ENCODE measurements at regions not wholly inside any gene's neighbourhood (a gene's known extent, or its start where the extent isn't known, plus 50 kb on each side); places are given as distances from the start of the nearest gene placed in this dataset.

DNA sequence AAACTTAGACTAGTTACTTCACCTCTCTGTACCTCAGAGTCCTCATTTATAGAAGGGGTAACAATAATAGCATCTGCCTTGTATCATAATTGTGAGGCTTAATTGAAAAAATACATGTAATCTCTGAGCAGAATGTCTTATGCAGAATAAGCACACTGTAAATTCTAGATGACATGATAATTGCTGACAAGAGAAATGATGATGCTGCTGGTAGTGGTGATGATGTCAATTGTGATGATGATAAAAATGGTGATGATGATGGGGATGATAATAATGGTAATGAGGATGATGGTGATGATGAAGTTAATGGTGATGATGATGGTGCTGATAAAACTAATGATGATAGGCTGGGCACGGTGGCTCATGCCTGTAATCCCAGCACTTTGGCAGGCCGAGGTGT lies 346.1 kb upstream of the CDH4 start:
- intact Hi-C loops (cut with DNase I; ENCODE audit: low total_unique reads): no loop called here
- no peak for DNase-seq
- Histone ChIP-seq H3K4me3 (no peak overlapping the region), H3K9me3 (peaks cover 0 to 38% (median 27%) of the 10 kb centered on the region in 4 donors), H3K27me3 (peaks cover 0 to 11% (median 0%) of the 10 kb centered on the region in 3 donors), H3K4me1 (no peaks in the 10 kb centered on the region), H3K27ac (no peak overlapping the region), H3K36me3 (no peaks in the 10 kb centered on the region)
- TF ChIP-seq POLR2AphosphoS5 (IDR thresholded peaks at IDR 0.05) (no peak), EP300 (IDR thresholded peaks at IDR 0.05) (no peak), POLR2A (IDR thresholded peaks at IDR 0.05) (no peak)
- TF ChIP-seq, protein P1, sequence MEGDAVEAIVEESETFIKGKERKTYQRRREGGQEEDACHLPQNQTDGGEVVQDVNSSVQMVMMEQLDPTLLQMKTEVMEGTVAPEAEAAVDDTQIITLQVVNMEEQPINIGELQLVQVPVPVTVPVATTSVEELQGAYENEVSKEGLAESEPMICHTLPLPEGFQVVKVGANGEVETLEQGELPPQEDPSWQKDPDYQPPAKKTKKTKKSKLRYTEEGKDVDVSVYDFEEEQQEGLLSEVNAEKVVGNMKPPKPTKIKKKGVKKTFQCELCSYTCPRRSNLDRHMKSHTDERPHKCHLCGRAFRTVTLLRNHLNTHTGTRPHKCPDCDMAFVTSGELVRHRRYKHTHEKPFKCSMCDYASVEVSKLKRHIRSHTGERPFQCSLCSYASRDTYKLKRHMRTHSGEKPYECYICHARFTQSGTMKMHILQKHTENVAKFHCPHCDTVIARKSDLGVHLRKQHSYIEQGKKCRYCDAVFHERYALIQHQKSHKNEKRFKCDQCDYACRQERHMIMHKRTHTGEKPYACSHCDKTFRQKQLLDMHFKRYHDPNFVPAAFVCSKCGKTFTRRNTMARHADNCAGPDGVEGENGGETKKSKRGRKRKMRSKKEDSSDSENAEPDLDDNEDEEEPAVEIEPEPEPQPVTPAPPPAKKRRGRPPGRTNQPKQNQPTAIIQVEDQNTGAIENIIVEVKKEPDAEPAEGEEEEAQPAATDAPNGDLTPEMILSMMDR (IDR thresholded peaks at IDR 0.05): no peak
- WGBS, 5 donors: 85 to 94% (median 88%) methylated on average over 2 of the region's 2 CpGs

DNA sequence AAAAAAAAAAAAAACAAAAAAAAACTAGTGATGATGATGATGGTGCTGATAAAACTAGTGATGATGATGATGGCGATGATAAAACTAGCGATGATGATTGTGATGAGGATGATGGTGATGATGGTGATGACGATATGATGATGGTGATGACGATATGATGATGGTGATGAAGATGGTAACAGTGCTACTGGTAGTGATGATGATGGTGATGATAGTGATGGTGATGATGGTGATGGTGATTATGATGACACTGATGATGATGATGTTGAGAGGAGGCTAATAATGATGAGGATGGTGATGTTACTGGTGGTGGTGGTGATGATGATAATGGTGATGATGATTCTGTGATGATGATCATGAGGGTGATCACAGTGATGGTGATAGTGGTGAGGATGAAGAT lies 345.5 kb upstream of the CDH4 start:
- DNase-seq: no peak
- Histone ChIP-seq H3K27ac (no peak overlapping the region), H3K4me3 (no peak overlapping the region), H3K36me3 (no peaks in the 10 kb centered on the region), H3K27me3 (peaks cover 0 to 11% (median 0%) of the 10 kb centered on the region in 3 donors), H3K9me3 (peaks cover 0 to 32% (median 22%) of the 10 kb centered on the region in 4 donors), H3K4me1 (no peaks in the 10 kb centered on the region)
- intact Hi-C loops (cut with DNase I; ENCODE audit: low total_unique reads): no loop called here
- TF ChIP-seq EP300 (IDR thresholded peaks at IDR 0.05) (no peak), POLR2AphosphoS5 (IDR thresholded peaks at IDR 0.05) (no peak), POLR2A (IDR thresholded peaks at IDR 0.05) (no peak)
- TF ChIP-seq, protein P1 (IDR thresholded peaks at IDR 0.05): no peak
- 85 to 91% (median 88%) methylated on average over 4 of the region's 4 CpGs for WGBS, 5 donors

DNA sequence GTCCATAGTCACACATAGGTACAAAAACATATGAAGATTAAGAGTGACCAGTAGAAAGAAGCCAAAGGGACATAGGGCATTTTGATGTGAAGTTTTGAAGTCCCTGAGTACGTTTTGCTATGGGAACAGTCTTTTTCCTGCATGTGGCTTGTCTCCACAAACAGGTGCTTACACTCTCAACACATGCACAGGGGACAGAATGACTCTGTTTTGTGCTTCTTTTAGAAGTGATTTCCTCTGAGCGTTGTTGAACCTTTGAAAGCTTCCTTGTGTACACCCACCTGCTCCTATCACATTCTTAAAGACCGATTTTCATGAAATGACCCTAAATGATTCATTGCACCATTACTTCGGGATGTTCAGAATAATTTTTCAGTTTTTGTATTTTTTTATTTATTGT lies 338.8 kb upstream of the CDH4 start:
- TF ChIP-seq POLR2A (IDR thresholded peaks at IDR 0.05): no peak
- TF ChIP-seq EP300 (IDR thresholded peaks at IDR 0.05): no peak
- no peak for TF ChIP-seq POLR2AphosphoS5 (IDR thresholded peaks at IDR 0.05)
- TF ChIP-seq, protein P1 (IDR thresholded peaks at IDR 0.05): no peak
- Histone ChIP-seq H3K4me1 (no peaks in the 10 kb centered on the region), H3K36me3 (no peaks in the 10 kb centered on the region), H3K27ac (no peak overlapping the region), H3K27me3 (no peaks in the 10 kb centered on the region), H3K9me3 (peaks cover 0 to 20% (median 6%) of the 10 kb centered on the region in 4 donors), H3K4me3 (no peak overlapping the region)
- DNase-seq: no peak
- intact Hi-C loops (cut with DNase I; ENCODE audit: low total_unique reads): no loop called here
- WGBS, 5 donors: 48 to 70% (median 67%) methylated on average over 4 of the region's 4 CpGs

DNA sequence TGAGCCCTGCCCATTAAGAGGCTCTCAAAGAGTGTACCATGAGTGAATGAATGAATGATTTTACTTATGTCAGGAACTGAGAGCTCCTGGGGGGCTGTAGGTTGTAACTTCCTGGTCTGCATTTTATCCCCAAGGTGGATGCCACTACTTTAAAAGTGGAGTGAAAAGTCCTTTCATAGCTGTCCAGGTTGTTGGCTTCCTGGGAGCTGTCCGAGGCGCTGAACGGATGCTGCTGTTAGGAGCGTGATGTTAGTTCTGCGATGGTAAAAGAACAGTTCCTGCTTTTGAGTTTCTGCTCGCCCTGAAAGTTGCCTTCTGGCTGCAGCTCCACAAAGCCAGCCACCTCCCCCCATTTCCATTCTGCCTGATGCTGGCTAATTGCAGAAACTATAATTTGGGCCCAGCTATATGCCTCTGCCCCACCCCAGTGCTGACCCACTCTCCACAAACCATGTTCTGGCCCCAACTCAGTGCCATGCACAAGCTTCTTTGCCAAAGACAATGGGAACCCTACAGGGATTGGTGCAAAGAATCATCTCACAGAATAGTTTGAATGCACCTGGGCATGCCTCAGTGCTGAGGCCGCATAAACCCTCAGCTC lies 330.9 kb upstream of the CDH4 start:
- DNase-seq: no peak
- TF ChIP-seq, protein P1 (IDR thresholded peaks at IDR 0.05): no peak
- no peak for TF ChIP-seq EP300 (IDR thresholded peaks at IDR 0.05)

More for the DNA sequence above, 330.9 kb upstream of the CDH4 start:
- H3K4me1 ChIP-seq: no peaks in the 10 kb centered on the region
- intact Hi-C loops (cut with DNase I; ENCODE audit: low total_unique reads): no loop called here
- H3K4me3 ChIP-seq: no peak overlapping the region
- peaks cover 0 to 6% (median 0%) of the 10 kb centered on the region in 4 donors for H3K9me3 ChIP-seq
- H3K27me3 ChIP-seq: peaks cover 0 to 16% (median 0%) of the 10 kb centered on the region in 3 donors
- no peaks in the 10 kb centered on the region for H3K36me3 ChIP-seq
- 42 to 50% (median 44%) methylated on average over 7 of the region's 7 CpGs for WGBS, 5 donors
- no peak overlapping the region for H3K27ac ChIP-seq

Data from stomach (tissue), 8 donors.